ENCODE measurements at regions not wholly inside any gene's neighbourhood (a gene's known extent, or its start where the extent isn't known, plus 50 kb on each side); places are given as distances from the start of the nearest gene placed in this dataset.

GRCh38 chr1:87714278-87714677, 385.6 kb downstream of the LMO4 start:
- TF ChIP-seq, protein P1, sequence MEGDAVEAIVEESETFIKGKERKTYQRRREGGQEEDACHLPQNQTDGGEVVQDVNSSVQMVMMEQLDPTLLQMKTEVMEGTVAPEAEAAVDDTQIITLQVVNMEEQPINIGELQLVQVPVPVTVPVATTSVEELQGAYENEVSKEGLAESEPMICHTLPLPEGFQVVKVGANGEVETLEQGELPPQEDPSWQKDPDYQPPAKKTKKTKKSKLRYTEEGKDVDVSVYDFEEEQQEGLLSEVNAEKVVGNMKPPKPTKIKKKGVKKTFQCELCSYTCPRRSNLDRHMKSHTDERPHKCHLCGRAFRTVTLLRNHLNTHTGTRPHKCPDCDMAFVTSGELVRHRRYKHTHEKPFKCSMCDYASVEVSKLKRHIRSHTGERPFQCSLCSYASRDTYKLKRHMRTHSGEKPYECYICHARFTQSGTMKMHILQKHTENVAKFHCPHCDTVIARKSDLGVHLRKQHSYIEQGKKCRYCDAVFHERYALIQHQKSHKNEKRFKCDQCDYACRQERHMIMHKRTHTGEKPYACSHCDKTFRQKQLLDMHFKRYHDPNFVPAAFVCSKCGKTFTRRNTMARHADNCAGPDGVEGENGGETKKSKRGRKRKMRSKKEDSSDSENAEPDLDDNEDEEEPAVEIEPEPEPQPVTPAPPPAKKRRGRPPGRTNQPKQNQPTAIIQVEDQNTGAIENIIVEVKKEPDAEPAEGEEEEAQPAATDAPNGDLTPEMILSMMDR (IDR thresholded peaks at IDR 0.05) = no peak
- Mint-ChIP-seq H3K9me3 (no peaks in the 10 kb centered on the region), H3K36me3 (ENCODE audit: low read depth) (no peaks in the 10 kb centered on the region)

DNA sequence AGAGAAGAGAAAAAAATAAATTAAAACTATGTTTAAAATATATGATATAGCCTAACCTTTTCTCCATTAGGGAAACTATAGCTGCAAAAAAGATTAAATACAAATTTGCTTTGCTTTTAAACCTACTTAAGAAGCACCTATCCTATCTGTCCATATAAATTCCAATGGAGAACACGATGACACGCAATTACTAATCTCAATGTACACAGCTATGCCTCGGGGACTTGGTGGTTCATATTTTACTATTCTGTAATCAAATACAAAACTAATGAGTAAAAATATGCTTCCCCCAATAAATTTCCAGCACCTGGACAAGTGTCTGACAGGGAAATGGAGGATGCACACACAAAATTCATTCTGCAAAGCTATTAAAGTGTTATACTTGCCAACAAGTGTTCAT, 386.4 kb downstream of the LMO4 start:
- no peak overlapping the region for H3K27ac Mint-ChIP-seq

More at GRCh38 chr1:87714278-87714677, 385.6 kb downstream of the LMO4 start:
- POLR2A ChIA-PET = no interaction called here
- CTCF ChIA-PET = no interaction called here
- intact Hi-C loops (cut with micrococcal nuclease) = no loop called here
- no peak for DNase-seq
- no peak overlapping the region for H3K27ac Mint-ChIP-seq
- no peak for ATAC-seq
- H3K27me3 Mint-ChIP-seq = peaks cover 2% of the 10 kb centered on the region
- H3K4me3 Mint-ChIP-seq = no peak overlapping the region
- H3K4me1 Mint-ChIP-seq (ENCODE audit: low read depth) = no peaks in the 10 kb centered on the region

GRCh38 chr1:87715471-87715870, 386.8 kb downstream of the LMO4 start:
- ChIA-PET POLR2A (no interaction called here), CTCF (interaction anchor here (0.6 kb wide), 1 partner anchor 422 kb away, joined by 3 read pairs; no protein-coding TSS in a partner anchor)

More for the DNA sequence above, 386.4 kb downstream of the LMO4 start:
- H3K4me1 Mint-ChIP-seq (ENCODE audit: low read depth) = no peaks in the 10 kb centered on the region
- ATAC-seq (no peak), DNase-seq (no peak)
- intact Hi-C loops (cut with micrococcal nuclease) = no loop called here
- TF ChIP-seq, protein P1 (IDR thresholded peaks at IDR 0.05) = no peak
- POLR2A ChIA-PET = no interaction called here
- CTCF ChIA-PET = no interaction called here
- H3K36me3 Mint-ChIP-seq (ENCODE audit: low read depth) = no peaks in the 10 kb centered on the region
- peaks cover 2% of the 10 kb centered on the region for H3K27me3 Mint-ChIP-seq
- H3K9me3 Mint-ChIP-seq = no peaks in the 10 kb centered on the region
- H3K4me3 Mint-ChIP-seq = no peak overlapping the region

DNA sequence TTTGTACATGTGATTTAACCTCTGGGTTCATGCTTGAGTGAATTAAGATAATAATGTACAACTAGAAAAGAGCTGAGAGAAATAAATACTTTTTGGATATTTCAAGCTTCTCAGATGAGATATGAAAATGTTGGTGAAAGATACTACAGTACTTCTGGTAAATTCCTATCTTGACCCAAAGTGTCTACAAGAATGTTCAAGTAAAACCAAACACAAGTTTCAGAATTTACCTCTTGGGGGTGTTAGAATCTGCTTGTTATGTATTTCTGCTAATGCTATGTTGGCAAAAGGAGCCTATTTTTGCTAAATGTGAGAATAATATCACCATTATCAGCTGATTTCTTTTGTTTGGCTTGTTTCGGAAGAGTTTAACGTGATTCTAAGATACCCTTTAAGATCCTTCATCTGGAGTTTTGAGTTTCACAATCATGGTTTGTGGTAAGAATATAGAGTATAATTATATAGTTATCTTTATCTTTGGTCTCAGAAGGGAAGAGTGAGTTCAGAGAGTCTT, 388.5 kb downstream of the LMO4 start:
- H3K27me3 Mint-ChIP-seq = peaks cover 2% of the 10 kb centered on the region
- no peak overlapping the region for H3K27ac Mint-ChIP-seq
- intact Hi-C loops (cut with micrococcal nuclease) = no loop called here
- ChIA-PET CTCF (interaction anchor here (0.6 kb wide), 1 partner anchor 185 kb away, joined by 4 read pairs; no protein-coding TSS in a partner anchor), POLR2A (no interaction called here)
- H3K36me3 Mint-ChIP-seq (ENCODE audit: low read depth) = no peaks in the 10 kb centered on the region
- no peaks in the 10 kb centered on the region for H3K9me3 Mint-ChIP-seq
- no peaks in the 10 kb centered on the region for H3K4me1 Mint-ChIP-seq (ENCODE audit: low read depth)
- no peak overlapping the region for H3K4me3 Mint-ChIP-seq
- TF ChIP-seq, protein P1 (IDR thresholded peaks at IDR 0.05) = no peak
- no peak for DNase-seq
- no peak for ATAC-seq

More at GRCh38 chr1:87715471-87715870, 386.8 kb downstream of the LMO4 start:
- Mint-ChIP-seq H3K9me3 (no peaks in the 10 kb centered on the region), H3K27me3 (peaks cover 2% of the 10 kb centered on the region), H3K36me3 (ENCODE audit: low read depth) (no peaks in the 10 kb centered on the region), H3K27ac (no peak overlapping the region), H3K4me3 (no peak overlapping the region), H3K4me1 (ENCODE audit: low read depth) (no peaks in the 10 kb centered on the region)
- ATAC-seq = no peak
- DNase-seq = no peak
- TF ChIP-seq, protein P1 (IDR thresholded peaks at IDR 0.05) = no peak
- intact Hi-C loops (cut with micrococcal nuclease) = no loop called here

GRCh38 chr1:87718241-87718950, 389.7 kb downstream of the LMO4 start:
- ChIA-PET POLR2A (no interaction called here), CTCF (no interaction called here)
- Mint-ChIP-seq H3K27me3 (peaks cover 2% of the 10 kb centered on the region), H3K4me1 (ENCODE audit: low read depth) (no peaks in the 10 kb centered on the region), H3K9me3 (no peaks in the 10 kb centered on the region), H3K36me3 (ENCODE audit: low read depth) (no peaks in the 10 kb centered on the region), H3K27ac (no peak overlapping the region), H3K4me3 (no peak overlapping the region)
- intact Hi-C loops (cut with micrococcal nuclease) = no loop called here
- no peak for DNase-seq
- ATAC-seq = no peak
- TF ChIP-seq, protein P1 (IDR thresholded peaks at IDR 0.05) = no peak

Measured in activated CD8-positive, alpha-beta T cell treated with anti-CD3 and anti-CD28 coated beads for 36 hours (primary cell).